ENCODE measurements at regions not wholly inside any gene's neighbourhood (a gene's known extent, or its start where the extent isn't known, plus 50 kb on each side); places are given as distances from the start of the nearest gene placed in this dataset.
"Not testable (repeated sequence)": the region's sequence is repeated elsewhere in the genome, so short reads cannot be mapped to it uniquely, and the experiment has no call there.

GRCh38 chr1:55867304-55867843 lies 652.2 kb upstream of the USP24 start:
- BruUV-seq (replicated peaks): no TSS peak
- Mint-ChIP-seq H3K36me3 (ENCODE audit: insufficient read depth, unreplicated experiment) (no peaks in the 10 kb centered on the region), H3K4me3 (ENCODE audit: unreplicated experiment) (no peak overlapping the region), H3K9me3 (ENCODE audit: unreplicated experiment) (no peaks in the 10 kb centered on the region), H3K27me3 (ENCODE audit: insufficient read depth, unreplicated experiment) (no peaks in the 10 kb centered on the region), H3K27ac (ENCODE audit: low read depth, unreplicated experiment) (no peak overlapping the region), H3K4me1 (ENCODE audit: insufficient read depth, unreplicated experiment) (no peaks in the 10 kb centered on the region)
- ChIA-PET POLR2A (no interaction called here), CTCF (interaction anchor here (0.9 to 2.2 kb wide), 4 partner anchors 11 to 589 kb away, joined by 3 to 12 read pairs (median 3); no protein-coding TSS in a partner anchor)
- TF ChIP-seq, protein P1, sequence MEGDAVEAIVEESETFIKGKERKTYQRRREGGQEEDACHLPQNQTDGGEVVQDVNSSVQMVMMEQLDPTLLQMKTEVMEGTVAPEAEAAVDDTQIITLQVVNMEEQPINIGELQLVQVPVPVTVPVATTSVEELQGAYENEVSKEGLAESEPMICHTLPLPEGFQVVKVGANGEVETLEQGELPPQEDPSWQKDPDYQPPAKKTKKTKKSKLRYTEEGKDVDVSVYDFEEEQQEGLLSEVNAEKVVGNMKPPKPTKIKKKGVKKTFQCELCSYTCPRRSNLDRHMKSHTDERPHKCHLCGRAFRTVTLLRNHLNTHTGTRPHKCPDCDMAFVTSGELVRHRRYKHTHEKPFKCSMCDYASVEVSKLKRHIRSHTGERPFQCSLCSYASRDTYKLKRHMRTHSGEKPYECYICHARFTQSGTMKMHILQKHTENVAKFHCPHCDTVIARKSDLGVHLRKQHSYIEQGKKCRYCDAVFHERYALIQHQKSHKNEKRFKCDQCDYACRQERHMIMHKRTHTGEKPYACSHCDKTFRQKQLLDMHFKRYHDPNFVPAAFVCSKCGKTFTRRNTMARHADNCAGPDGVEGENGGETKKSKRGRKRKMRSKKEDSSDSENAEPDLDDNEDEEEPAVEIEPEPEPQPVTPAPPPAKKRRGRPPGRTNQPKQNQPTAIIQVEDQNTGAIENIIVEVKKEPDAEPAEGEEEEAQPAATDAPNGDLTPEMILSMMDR (IDR thresholded peaks at IDR 0.05; ENCODE audit: unreplicated experiment): no peak
- DNase-seq (ENCODE audit: unreplicated experiment): no peak
- intact Hi-C loops (cut with micrococcal nuclease): no loop called here

GRCh38 chr1:55865778-55866177 lies 650.6 kb upstream of the USP24 start:
- CTCF ChIA-PET: interaction anchor here (0.6 to 1.0 kb wide), 3 partner anchors 21 to 560 kb away, joined by 3 to 4 read pairs (median 3); no protein-coding TSS in a partner anchor
- BruUV-seq (replicated peaks); H3K27ac Mint-ChIP-seq (ENCODE audit: low read depth, unreplicated experiment); DNase-seq (ENCODE audit: unreplicated experiment); H3K4me1 Mint-ChIP-seq (ENCODE audit: insufficient read depth, unreplicated experiment); H3K4me3 Mint-ChIP-seq (ENCODE audit: unreplicated experiment); intact Hi-C loops (cut with micrococcal nuclease); H3K27me3 Mint-ChIP-seq (ENCODE audit: insufficient read depth, unreplicated experiment); H3K9me3 Mint-ChIP-seq (ENCODE audit: unreplicated experiment); H3K36me3 Mint-ChIP-seq (ENCODE audit: insufficient read depth, unreplicated experiment); POLR2A ChIA-PET: not testable (repeated sequence)

DNA sequence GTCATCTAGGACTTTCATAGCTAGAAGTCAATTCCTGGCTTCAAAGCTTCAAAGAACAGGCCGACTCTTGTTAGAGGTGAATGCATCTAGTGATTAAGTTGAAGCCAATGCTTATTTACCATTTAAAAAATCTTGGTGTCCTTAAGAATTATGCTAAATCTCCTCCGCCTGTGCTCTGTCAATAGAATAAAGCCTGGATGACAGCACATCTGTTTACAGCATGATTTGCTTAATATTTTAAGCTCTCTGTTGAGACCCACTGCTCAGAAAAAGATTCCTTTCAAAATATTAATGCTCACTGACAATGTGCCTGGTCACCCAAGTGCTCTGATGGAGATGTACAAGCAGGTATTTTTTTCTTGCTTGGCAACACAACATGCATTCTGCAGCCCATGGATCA lies 649.1 kb upstream of the USP24 start:
- Mint-ChIP-seq H3K27ac (ENCODE audit: low read depth, unreplicated experiment) (no peak overlapping the region), H3K9me3 (ENCODE audit: unreplicated experiment) (no peaks in the 10 kb centered on the region), H3K27me3 (ENCODE audit: insufficient read depth, unreplicated experiment) (no peaks in the 10 kb centered on the region), H3K4me3 (ENCODE audit: unreplicated experiment) (no peak overlapping the region), H3K4me1 (ENCODE audit: insufficient read depth, unreplicated experiment) (no peaks in the 10 kb centered on the region), H3K36me3 (ENCODE audit: insufficient read depth, unreplicated experiment) (no peaks in the 10 kb centered on the region)
- ChIA-PET CTCF (interaction anchor here (0.6 to 1.2 kb wide), 2 partner anchors 488 to 720 kb away, joined by 3 read pairs; no protein-coding TSS in a partner anchor), POLR2A (no interaction called here)
- no peak for DNase-seq (ENCODE audit: unreplicated experiment)
- intact Hi-C loops (cut with micrococcal nuclease): no loop called here
- no TSS peak for BruUV-seq (replicated peaks)
- TF ChIP-seq, protein P1 (IDR thresholded peaks at IDR 0.05; ENCODE audit: unreplicated experiment): no peak

DNA sequence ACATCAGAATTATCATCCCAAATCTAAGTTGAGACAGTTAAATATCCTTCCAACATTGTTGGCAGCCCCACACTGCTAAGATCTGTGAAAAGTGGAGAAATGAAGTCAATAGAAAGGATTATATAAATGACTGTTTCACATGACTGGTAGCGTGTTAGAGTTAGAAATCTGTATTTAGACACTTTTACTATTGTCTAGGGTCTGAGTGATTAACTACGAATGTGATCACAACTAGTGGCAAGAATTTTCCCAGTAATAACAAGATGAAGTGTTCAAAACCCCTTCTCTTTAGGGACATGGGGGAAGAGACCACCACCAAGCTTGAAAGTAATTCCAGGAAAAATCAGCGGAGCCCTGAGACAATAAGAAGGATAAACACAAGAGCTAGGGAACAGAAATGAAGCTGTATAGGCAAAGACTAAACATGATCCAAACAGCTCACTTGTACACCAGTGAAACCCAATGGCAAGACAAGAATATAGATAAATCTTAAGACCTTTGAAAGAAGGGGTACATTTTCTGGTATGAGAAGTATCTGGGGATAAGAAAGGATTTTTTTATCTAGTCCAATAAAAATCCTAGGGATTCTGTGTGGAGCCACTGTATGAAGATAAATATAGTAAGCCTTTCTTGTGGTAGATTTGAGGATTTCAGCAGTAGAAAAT lies 646.6 kb upstream of the USP24 start:
- TF ChIP-seq, protein P1 (IDR thresholded peaks at IDR 0.05; ENCODE audit: unreplicated experiment): no peak
- Mint-ChIP-seq H3K27ac (ENCODE audit: low read depth, unreplicated experiment) (no peak overlapping the region), H3K27me3 (ENCODE audit: insufficient read depth, unreplicated experiment) (no peaks in the 10 kb centered on the region), H3K9me3 (ENCODE audit: unreplicated experiment) (no peaks in the 10 kb centered on the region), H3K4me1 (ENCODE audit: insufficient read depth, unreplicated experiment) (no peaks in the 10 kb centered on the region), H3K36me3 (ENCODE audit: insufficient read depth, unreplicated experiment) (no peaks in the 10 kb centered on the region), H3K4me3 (ENCODE audit: unreplicated experiment) (no peak overlapping the region)
- intact Hi-C loops (cut with micrococcal nuclease): no loop called here
- POLR2A ChIA-PET: no interaction called here
- no TSS peak for BruUV-seq (replicated peaks)
- CTCF ChIA-PET: interaction anchor here (1.0 kb wide), 1 partner anchor 718 kb away, joined by 3 read pairs; no protein-coding TSS in a partner anchor
- DNase-seq (ENCODE audit: unreplicated experiment): no peak

Measured in MCF 10A (cell line).